Motor neuron (in vitro differentiated cells): ENCODE measurements at regions not wholly inside any gene's neighbourhood (a gene's known extent, or its start where the extent isn't known, plus 50 kb on each side); places are given as distances from the start of the nearest gene placed in this dataset.
"Not testable (repeated sequence)": the region's sequence is repeated elsewhere in the genome, so short reads cannot be mapped to it uniquely, and the experiment has no call there.

ENCODE experiments used
- ATAC-seq, 8 experiments: fragments of 200-7000 bp; cut with Tn5 transposase; replicated peaks in 6 of 8; 2 replicates each; pipeline ENCODE4 v1.8.0; 2021; ENCODE audit warnings: mild to moderate bottlenecking in 8 of 8, moderate library complexity in 8 of 8
- H3K27ac ChIP-seq, 2 donors: fragments of 250-450 bp; sonication (Bioruptor Pico); 2 replicates each; pipeline ENCODE4 v1.9.0; 2021; ENCODE audit warnings: antibody characterized with exemption in 2 of 2, mild to moderate bottlenecking in 2 of 2, moderate library complexity in 1 of 2
- H3K4me1 ChIP-seq, 2 donors: fragments of 250-450 bp; sonication (Bioruptor Pico); replicated peaks in 1 of 2; 2 replicates each; pipeline ENCODE4 v1.6.1; 2021; ENCODE audit warnings: antibody characterized with exemption in 2 of 2, mild to moderate bottlenecking in 2 of 2, moderate library complexity in 1 of 2
- H3K4me3 ChIP-seq, 5 donors: fragments of 250-450 bp; sonication (Bioruptor Pico); 2 replicates each; pipeline ENCODE4 v1.9.0; 2021; ENCODE audit warnings: antibody characterized with exemption in 5 of 5, mild to moderate bottlenecking in 5 of 5, moderate library complexity in 4 of 5
- WGBS, 10 experiments: fragments of 450-650 bp; shearing (Covaris generic); methylation state at CpG; one replicate each; pipeline ENCODE4 v1.0.0; 2022; 5-methylcytosine and 5-hydroxymethylcytosine counted together
- in situ Hi-C, 9 experiments: fragments of 400-800 bp; cut with MboI; loops; one replicate each; pipeline ENCODE4 v1.15.0; 2021; ENCODE audit warnings: low sequenced_read_pairs in 9 of 9, low pct_unique_long_range_greater_than_20kb in 2 of 9; ENCODE audit not compliant: unreplicated experiment in 9 of 9

DNA sequence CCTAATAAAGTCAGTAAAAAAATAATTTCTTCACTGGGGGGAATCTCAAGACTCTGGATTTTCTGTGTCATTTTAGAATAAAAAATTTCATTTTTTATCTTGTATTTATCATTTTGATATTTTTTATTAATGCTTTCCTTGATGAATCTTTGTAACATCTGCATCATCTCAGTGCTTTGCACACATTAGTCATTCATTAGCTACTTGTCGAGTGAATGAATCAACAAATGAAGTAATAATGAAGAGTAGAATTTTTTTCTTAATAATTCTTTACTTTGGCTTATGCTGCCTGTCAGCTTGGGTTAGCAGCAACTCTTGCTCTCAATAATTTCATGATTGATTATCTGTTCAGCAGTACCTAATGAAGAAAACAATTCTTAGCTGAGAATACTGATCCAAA lies 530.8 kb downstream of the GRXCR1 start:
- WGBS, 10 experiments = 0 to 100% (median 63%) methylated on average over 1 of the region's 1 CpG
- H3K4me3 ChIP-seq = no peak overlapping the region
- H3K4me1 ChIP-seq = peaks cover 0 to 18% of the 10 kb centered on the region in 2 donors
- H3K27ac ChIP-seq = no peak overlapping the region
- peak in 2 of 8 experiments; percentile 27 to 35 for ATAC-seq
- in situ Hi-C loops = no loop called here

DNA sequence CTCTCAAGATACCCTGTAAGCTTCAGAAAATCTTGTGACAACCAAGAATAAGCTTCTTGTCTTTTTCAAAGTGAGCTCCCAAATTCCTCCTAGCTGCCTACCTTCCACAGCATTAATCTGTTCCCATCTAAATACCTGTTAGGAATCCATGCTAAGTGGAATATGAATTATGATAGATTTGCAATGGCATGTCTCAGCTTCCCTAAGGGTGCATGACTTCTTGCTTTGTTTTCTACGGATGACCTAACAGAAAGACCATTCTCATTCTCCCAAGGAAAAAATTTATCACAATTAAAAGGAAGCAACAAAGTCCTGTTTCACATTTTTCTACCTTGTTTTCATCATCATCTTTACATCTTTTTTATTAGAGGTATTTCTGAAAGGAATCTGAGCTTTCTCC lies 532.7 kb downstream of the GRXCR1 start:
- Histone ChIP-seq H3K27ac (no peak overlapping the region), H3K4me1 (peaks cover 0 to 18% of the 10 kb centered on the region in 2 donors), H3K4me3 (no peak overlapping the region)
- in situ Hi-C loops = no loop called here
- no peak for ATAC-seq
- WGBS, 10 experiments = 8 to 90% (median 55%) methylated on average over 1 of the region's 1 CpG; no CpG with 5 or more reads in 4 of the 10 experiments

DNA sequence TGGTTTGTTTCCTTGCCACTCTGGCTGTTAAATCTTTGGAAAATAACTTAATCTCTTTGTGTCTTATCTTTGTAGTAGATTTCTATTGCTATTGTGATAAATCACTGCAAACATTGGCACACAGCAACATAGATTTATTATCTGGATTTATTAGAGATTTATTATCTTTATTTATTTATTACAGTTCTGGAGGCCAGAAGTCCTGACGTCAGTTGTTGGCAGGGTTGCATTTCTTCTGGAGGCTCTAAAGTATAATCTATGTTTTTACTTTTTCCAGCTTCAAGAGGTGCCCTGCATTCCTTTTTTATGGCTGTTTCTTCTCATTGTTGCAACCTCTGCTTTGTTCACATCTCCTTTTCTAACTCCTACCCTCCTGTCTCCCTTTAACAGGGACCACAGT lies 542.8 kb downstream of the GRXCR1 start:
- in situ Hi-C loops = no loop called here
- no peaks in the 10 kb centered on the region for H3K4me1 ChIP-seq
- 17 to 100% (median 73%) methylated on average over 1 of the region's 1 CpG; no CpG with 5 or more reads in 3 of the 10 experiments for WGBS, 10 experiments
- no peak overlapping the region for H3K27ac ChIP-seq
- ATAC-seq = no peak
- H3K4me3 ChIP-seq = no peak overlapping the region

DNA sequence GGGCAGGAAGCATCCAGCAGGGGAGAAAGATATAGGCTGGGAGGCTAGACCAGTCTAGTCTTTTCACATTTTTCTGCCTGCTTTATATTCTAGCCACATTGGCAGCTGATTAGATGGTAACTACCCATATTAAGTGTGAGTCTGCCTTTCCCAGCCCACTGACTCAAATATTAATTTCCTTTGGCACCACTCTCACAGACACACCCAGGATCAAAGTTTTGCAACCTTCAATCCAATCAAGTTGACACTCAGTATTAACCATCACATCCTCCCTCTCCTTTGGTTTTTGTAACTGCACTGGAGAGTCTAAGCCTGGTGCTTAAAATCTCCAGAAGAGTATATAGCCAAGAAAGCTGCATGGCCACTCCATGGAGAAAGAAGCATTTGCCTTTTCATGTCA lies 560.4 kb downstream of the GRXCR1 start:
- ATAC-seq = peak in 1 of 8 experiments; percentile 52
- in situ Hi-C loops = no loop called here
- no peaks in the 10 kb centered on the region for H3K4me1 ChIP-seq
- no peak overlapping the region for H3K4me3 ChIP-seq
- H3K27ac ChIP-seq = no peak overlapping the region

DNA sequence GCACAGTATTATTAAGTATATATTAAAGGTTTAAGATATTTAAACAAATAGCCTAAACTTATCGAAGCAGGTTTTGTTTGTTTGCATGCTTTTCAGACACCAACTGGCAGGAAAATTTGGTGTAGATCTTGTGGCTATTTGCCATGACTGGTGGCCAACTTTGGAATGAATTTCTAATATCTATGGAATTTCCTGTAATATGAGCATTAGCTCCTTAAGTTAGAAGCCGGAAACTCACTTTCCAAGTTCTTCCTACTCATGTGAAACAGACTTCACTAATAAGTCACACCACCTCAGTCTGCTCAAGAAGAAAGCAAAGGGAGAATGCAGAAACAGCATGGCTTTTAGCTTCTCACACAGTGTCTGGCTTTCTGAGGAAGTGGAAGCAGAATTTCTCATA lies 563.9 kb downstream of the GRXCR1 start:
- no peaks in the 10 kb centered on the region for H3K4me1 ChIP-seq
- no peak overlapping the region for H3K27ac ChIP-seq
- H3K4me3 ChIP-seq = no peak overlapping the region
- WGBS, 10 experiments = 33 to 100% (median 78%) methylated on average over 1 to 2 of the region's 2 CpGs; no CpG with 5 or more reads in 1 of the 10 experiments
- in situ Hi-C loops = no loop called here
- ATAC-seq = no peak

DNA sequence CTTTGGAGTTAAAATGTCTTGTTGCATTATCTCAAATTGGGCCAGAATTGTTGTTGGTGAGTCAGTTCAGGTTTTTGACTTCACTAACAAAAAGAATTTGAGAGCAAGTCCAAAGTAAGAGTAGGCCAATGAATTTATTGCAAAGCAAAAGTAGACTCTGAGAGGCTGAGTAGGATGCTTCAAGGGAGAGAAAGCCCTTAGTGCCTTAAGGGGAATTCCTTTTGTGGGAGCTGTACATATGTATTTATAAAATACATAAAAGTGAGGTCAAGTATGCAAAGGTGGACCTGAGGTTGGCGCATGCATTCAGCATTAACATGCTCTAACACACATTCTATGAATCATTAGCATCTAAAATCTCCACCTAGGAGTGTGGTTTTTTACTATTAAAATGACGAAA lies 565.4 kb downstream of the GRXCR1 start:
- Histone ChIP-seq H3K4me1 (no peaks in the 10 kb centered on the region), H3K27ac (no peak overlapping the region), H3K4me3 (no peak overlapping the region)
- ATAC-seq = peak in 3 of 8 experiments; percentile 96 to 98 (median 98)
- in situ Hi-C loops = no loop called here
- WGBS, 10 experiments = 0 to 90% (median 17%) methylated on average over 1 to 2 of the region's 2 CpGs; no CpG with 5 or more reads in 5 of the 10 experiments

DNA sequence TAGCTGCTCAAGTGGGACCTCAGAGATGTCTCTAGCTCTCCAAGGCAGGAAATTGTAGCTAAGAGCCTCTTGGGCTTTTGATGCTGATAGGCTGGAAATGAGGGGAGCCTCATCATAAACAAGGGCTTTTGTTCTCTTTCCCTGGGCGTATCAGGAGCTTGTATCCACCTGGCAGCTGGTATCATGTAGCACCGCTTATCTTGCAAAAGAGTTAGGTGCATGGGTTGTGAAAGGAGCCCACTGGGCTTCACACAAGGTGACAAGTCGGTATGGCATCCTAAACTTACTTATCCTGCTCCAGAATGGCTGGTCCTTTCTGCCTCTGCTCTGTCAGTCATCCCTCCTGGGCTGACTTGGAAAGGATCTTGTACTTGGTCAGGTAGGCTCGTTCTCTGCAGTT lies 565.8 kb downstream of the GRXCR1 start:
- in situ Hi-C loops = no loop called here
- no peak overlapping the region for H3K27ac ChIP-seq
- H3K4me1 ChIP-seq = no peaks in the 10 kb centered on the region
- ATAC-seq = peak in 1 of 8 experiments; percentile 24
- 0 to 100% (median 80%) methylated on average over 1 to 2 of the region's 4 CpGs; no CpG with 5 or more reads in 3 of the 10 experiments for WGBS, 10 experiments
- H3K4me3 ChIP-seq = no peak overlapping the region

DNA sequence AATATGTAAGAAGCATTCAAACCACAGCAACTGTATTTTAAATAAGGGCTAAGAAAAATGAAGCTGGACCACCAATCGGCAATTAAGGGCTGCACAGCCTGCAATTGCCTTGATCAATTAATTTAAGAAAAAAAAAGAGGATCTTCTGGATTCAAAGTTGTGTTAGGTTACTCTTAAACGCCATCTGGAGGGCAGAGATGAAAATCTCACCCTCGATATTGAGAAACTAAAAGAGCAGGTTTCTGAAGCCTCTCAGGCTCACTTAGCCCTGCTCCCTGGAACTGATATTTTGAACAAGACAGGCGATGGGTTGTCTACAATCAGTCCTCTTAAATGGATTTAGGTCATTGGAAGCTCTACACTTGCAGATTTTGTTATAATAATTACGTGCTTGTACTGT lies 579.4 kb downstream of the GRXCR1 start:
- in situ Hi-C loops = no loop called here
- no peaks in the 10 kb centered on the region for H3K4me1 ChIP-seq
- WGBS, 10 experiments = 25 to 100% (median 70%) methylated on average over 1 to 5 of the region's 5 CpGs; no CpG with 5 or more reads in 1 of the 10 experiments
- no peak for ATAC-seq
- H3K4me3 ChIP-seq = no peak overlapping the region
- no peak overlapping the region for H3K27ac ChIP-seq

DNA sequence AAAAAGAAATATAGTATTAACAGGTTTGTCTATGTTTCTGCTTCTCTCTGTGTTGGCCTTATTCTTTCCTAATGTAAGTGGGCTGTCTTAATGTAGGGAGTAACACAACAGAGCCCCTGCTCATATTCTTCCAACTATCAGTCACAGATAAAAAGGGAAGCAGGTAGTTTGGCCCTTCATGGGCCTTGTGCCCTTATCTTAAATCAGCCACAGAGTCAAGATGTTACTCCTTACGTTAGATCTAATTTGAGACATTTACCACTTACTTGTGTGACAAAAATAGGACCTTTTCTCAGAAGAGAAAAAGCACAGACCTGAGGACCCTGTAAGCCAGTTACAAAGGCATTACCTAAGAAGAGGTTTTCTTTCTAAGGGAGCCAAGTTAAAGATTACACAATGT lies 589.0 kb downstream of the GRXCR1 start:
- WGBS, 10 experiments = 0 to 100% (median 45%) methylated on average over 1 of the region's 1 CpG; no CpG with 5 or more reads in 4 of the 10 experiments
- in situ Hi-C loops = no loop called here
- Histone ChIP-seq H3K27ac (no peak overlapping the region), H3K4me1 (no peaks in the 10 kb centered on the region), H3K4me3 (no peak overlapping the region)
- ATAC-seq = no peak

DNA sequence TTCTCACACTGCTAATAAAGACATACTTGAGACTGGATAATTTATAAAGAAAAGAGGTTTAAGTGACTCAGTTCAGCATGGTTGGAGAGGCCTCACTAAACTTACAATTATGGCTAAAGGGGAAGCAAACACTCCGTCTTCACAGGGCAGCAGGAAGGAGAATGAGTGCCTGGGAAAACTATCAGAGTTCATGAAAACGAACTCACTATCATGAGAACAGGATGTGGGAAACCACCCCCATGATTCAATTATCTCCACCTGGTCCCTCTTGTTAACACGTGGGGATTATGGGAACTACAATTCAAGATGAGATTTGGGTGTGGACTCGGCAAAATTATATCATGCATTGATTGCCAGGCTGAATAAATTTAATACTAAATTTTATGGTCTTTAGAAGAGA lies 592.7 kb downstream of the GRXCR1 start:
- in situ Hi-C loops = no loop called here
- H3K4me3 ChIP-seq = no peak overlapping the region
- no peak for ATAC-seq
- H3K27ac ChIP-seq = no peak overlapping the region
- WGBS, 10 experiments = 0 to 83% (median 55%) methylated on average over 1 to 4 of the region's 4 CpGs
- H3K4me1 ChIP-seq = no peaks in the 10 kb centered on the region

DNA sequence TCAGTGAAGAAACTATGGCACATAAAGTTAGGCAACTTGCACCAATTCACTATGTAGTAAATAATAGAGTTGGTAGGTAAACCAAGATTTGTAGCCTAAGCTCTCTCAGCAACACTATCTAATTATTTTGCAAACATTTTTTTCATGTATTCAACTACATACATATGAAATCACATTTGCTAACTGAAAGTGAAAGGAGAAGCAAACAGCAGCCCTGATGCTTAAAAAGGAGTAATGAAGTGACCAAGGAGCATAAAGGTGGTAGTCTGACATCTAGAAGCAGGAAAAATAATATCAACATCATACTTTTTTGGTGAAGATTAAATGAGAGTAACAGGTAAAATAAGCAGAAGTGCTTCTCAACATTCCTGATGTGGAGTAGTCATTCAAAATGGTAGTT lies 603.7 kb downstream of the GRXCR1 start:
- Histone ChIP-seq H3K4me1 (no peaks in the 10 kb centered on the region), H3K27ac (no peak overlapping the region), H3K4me3 (no peak overlapping the region)
- no peak for ATAC-seq
- in situ Hi-C loops = no loop called here

DNA sequence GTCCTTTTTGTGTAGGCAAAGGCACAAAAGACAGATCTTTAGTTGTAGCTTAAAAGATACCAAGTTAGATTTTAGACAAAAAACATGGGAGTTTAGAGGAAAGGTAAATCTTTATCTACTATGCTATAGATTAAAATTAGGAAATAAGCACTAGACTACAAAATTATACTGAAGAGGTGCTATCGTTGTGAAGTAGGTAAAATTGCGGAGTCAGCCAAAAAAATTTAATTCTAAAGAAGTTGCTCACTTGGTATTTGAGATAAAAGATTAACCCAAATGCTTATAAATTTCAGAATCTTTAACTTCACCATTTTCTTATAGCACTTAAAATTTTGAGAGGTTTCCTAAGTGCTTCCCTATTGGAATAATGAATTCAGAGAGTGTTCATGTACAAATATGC lies 604.1 kb downstream of the GRXCR1 start:
- 0 to 50% (median 39%) methylated on average over 1 to 2 of the region's 2 CpGs; no CpG with 5 or more reads in 2 of the 10 experiments for WGBS, 10 experiments
- in situ Hi-C loops = no loop called here
- no peak for ATAC-seq
- Histone ChIP-seq H3K4me1 (no peaks in the 10 kb centered on the region), H3K4me3 (no peak overlapping the region), H3K27ac (no peak overlapping the region)

DNA sequence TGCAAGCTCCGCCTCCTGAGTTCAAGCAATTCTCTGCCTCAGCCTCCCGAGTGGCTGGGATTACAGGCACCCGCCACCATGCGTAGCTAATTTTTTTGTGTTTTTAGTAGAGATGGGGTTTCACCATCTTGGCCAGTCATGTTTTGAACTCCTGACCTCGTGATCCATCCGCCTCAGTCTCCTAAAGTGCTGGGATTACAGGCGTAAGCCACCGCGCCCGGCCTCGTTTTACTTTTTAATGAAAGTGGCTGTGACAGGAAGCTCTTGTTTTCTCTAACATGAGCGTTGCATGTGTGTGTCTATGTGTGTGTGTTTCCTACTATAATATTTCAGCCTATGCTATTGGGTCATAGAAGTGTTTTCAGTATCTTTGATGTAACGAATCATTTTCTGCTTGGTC lies 613.3 kb downstream of the GRXCR1 start:
- 42 to 100% (median 93%) methylated on average over 1 to 12 of the region's 13 CpGs for WGBS, 10 experiments
- H3K4me1 ChIP-seq, in situ Hi-C loops, H3K4me3 ChIP-seq, H3K27ac ChIP-seq, ATAC-seq: not testable (repeated sequence)

DNA sequence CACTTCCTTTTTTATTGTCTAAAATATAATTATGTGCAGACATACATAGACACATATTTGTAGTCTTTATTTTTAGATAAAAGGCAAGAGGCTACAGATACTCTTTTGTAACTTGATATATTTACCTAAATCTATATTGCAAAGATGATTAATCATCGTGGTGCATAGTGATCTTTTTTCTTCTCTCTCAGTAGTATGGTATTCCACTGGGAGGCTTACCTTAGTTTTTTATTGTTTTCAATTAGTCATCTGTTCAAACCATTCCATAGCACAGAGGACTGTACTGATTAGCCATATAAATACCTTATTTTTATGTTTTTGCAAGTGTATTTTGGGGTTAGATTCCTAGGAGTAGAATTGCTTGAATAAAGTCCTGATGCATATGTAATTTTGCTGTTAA lies 619.7 kb downstream of the GRXCR1 start:
- Histone ChIP-seq H3K4me1 (no peaks in the 10 kb centered on the region), H3K4me3 (no peak overlapping the region), H3K27ac (no peak overlapping the region)
- in situ Hi-C loops = no loop called here
- WGBS, 10 experiments = 0 to 90% (median 56%) methylated on average over 1 of the region's 1 CpG; no CpG with 5 or more reads in 2 of the 10 experiments
- no peak for ATAC-seq
